SK-N-SH (cell line): ENCODE measurements at regions not wholly inside any gene's neighbourhood (a gene's known extent, or its start where the extent isn't known, plus 50 kb on each side); places are given as distances from the start of the nearest gene placed in this dataset.

Source experiments
- CTCF ChIA-PET: fragments of 300-600, 350-600 bp; formaldehyde crosslinking; extraction: SDS; loops from one replicate; lab custom pipeline; 2021; lab: Yijun Ruan, JAX
- POLR2A ChIA-PET: fragments of 350-600 bp; sonication (Branson Sonifier 250); formaldehyde crosslinking; extraction: SDS; loops from one replicate; lab custom pipeline; 2020; ENCODE audit warnings: antibody characterized with exemption, inconsistent platforms; lab: Yijun Ruan, JAX
- DNase-seq: peaks from one replicate; pipeline ENCODE4 v3.0.0; 2012
- H2AFZ ChIP-seq: fragments of 200-600 bp; sonication (generic); 2 replicates; pipeline ENCODE4 v1.8.1; 2016; ENCODE audit warnings: antibody characterized with exemption, mild to moderate bottlenecking, low read depth
- H3F3A ChIP-seq: fragments of 200-600 bp; sonication (generic); replicated peaks from 2 replicates; pipeline ENCODE3; 2016; ENCODE audit warnings: antibody characterized with exemption, mild to moderate bottlenecking; ENCODE audit not compliant: insufficient read depth
- H3K27ac ChIP-seq, 2 experiments: fragments of 200-500 bp in 1 of 2; fragments of 200-600 bp in 1 of 2; sonication (Bioruptor generic) in 1 of 2; sonication (generic), shearing (Covaris generic) in 1 of 2; 2 replicates each; pipeline versions ENCODE4 v1.5.1 to v1.6.1; 2014 to 2016; ENCODE audit warnings: low read depth in 2 of 2, inconsistent platforms in 1 of 2, low read length in 1 of 2, mild to moderate bottlenecking in 1 of 2, mixed read lengths in 1 of 2
- H3K27me3 ChIP-seq: fragments of 200-600 bp; sonication (generic), shearing (Covaris generic); 2 replicates; pipeline ENCODE4 v1.6.1; 2016; ENCODE audit warnings: mixed run types; ENCODE audit not compliant: insufficient read depth
- H3K36me3 ChIP-seq, 2 experiments: fragments of 200-500 bp in 1 of 2; fragments of 200-600 bp in 1 of 2; sonication (Bioruptor generic) in 1 of 2; sonication (generic) in 1 of 2; replicated peaks in 1 of 2; 2 replicates each; pipeline versions ENCODE3 to v1.5.1; 2014 to 2016; ENCODE audit warnings: low read length in 1 of 2, mild to moderate bottlenecking in 1 of 2; ENCODE audit not compliant: insufficient read depth in 2 of 2, control insufficient read depth in 1 of 2
- H3K4me1 ChIP-seq, 2 experiments: fragments of 200-500 bp in 1 of 2; fragments of 200-600 bp in 1 of 2; sonication (Bioruptor generic) in 1 of 2; sonication (generic), shearing (Covaris generic) in 1 of 2; 2 replicates each; pipeline versions ENCODE4 v1.5.1 to v1.6.1; 2014 to 2016; ENCODE audit warnings: low read depth in 1 of 2, low read length in 1 of 2, mixed run types in 1 of 2; ENCODE audit not compliant: insufficient read depth in 2 of 2, control insufficient read depth in 1 of 2
- H3K4me2 ChIP-seq: fragments of 200-600 bp; sonication (generic), shearing (Covaris generic); 2 replicates; pipeline ENCODE4 v1.6.1; 2017; ENCODE audit warnings: mixed run types
- H3K4me3 ChIP-seq, 2 experiments: fragments of 200-500 bp in 1 of 2; fragments of 200-600 bp in 1 of 2; sonication (Bioruptor generic) in 1 of 2; sonication (generic), shearing (Covaris generic) in 1 of 2; 2 replicates each; pipeline versions ENCODE4 v1.5.1 to v1.8.1; 2014 to 2016; ENCODE audit warnings: low read depth in 2 of 2, inconsistent platforms in 1 of 2, low read length in 1 of 2, mild to moderate bottlenecking in 1 of 2, mixed read lengths in 1 of 2, moderate library complexity in 1 of 2
- H3K79me2 ChIP-seq: fragments of 200-600 bp; sonication (generic); 2 replicates; pipeline ENCODE4 v1.8.1; 2017; ENCODE audit warnings: mild to moderate bottlenecking; ENCODE audit not compliant: insufficient read depth
- H3K9ac ChIP-seq: fragments of 200-600 bp; sonication (generic); 2 replicates; pipeline ENCODE4 v1.6.1; 2017; ENCODE audit warnings: mixed run types
- H3K9me2 ChIP-seq: fragments of 200-600 bp; sonication (generic); 2 replicates; pipeline ENCODE4 v1.6.1; 2017; ENCODE audit warnings: mixed run types
- H3K9me3 ChIP-seq: fragments of 200-600 bp; sonication (generic); 2 replicates; pipeline ENCODE4 v1.6.1; 2017; ENCODE audit warnings: mixed run types, mild to moderate bottlenecking, moderate library complexity
- H4K20me1 ChIP-seq: fragments of 200-600 bp; sonication (generic); 2 replicates; pipeline ENCODE4 v1.6.1; 2017; ENCODE audit warnings: mild to moderate bottlenecking, mixed run types; ENCODE audit not compliant: insufficient read depth
- EP300 ChIP-seq, 2 experiments: IDR thresholded peaks; 2 replicates each; pipeline versions ENCODE4 v1.4.0 to v1.6.1; 2012; ENCODE audit warnings: borderline replicate concordance in 1 of 2, low read depth in 1 of 2, low read length in 1 of 2
- FOXJ3 ChIP-seq: sonication (generic); formaldehyde crosslinking; IDR thresholded peaks from 2 replicates; pipeline ENCODE4 v1.5.1; 2020; ENCODE audit warnings: mild to moderate bottlenecking, missing genetic modification reagents
- GATA2 ChIP-seq: sonication (generic); formaldehyde crosslinking; IDR thresholded peaks from 2 replicates; pipeline ENCODE4 v1.5.0; 2020; ENCODE audit warnings: mild to moderate bottlenecking, missing genetic modification reagents
- IRF3 ChIP-seq: fragments of 150-350 bp; IDR thresholded peaks from 2 replicates; pipeline ENCODE4 v1.6.1; 2016; ENCODE audit warnings: mild to moderate bottlenecking, low read depth, low read length
- MXI1 ChIP-seq: IDR thresholded peaks from 2 replicates; pipeline ENCODE4 v1.6.1; 2012; ENCODE audit warnings: mild to moderate bottlenecking, low read depth, low read length, improper control_type of control experiment
- NFIC ChIP-seq: IDR thresholded peaks from 2 replicates; pipeline ENCODE4 v1.4.0; 2012; ENCODE audit warnings: borderline replicate concordance
- RAD21 ChIP-seq: IDR thresholded peaks from 2 replicates; pipeline ENCODE4 v1.6.1; 2012; ENCODE audit warnings: mild to moderate bottlenecking, low read length
- RCOR1 ChIP-seq: fragments of 150-350 bp; IDR thresholded peaks from 2 replicates; pipeline ENCODE4 v1.6.1; 2017; ENCODE audit warnings: antibody characterized with exemption, low read length
- REST ChIP-seq: IDR thresholded peaks from 2 replicates; pipeline ENCODE4 v1.6.1; 2012; ENCODE audit warnings: mild to moderate bottlenecking, low read depth, low read length, moderate library complexity
- USF1 ChIP-seq: IDR thresholded peaks from 2 replicates; pipeline ENCODE4 v1.4.0; 2012; ENCODE audit warnings: low read depth, borderline replicate concordance
- USF2 ChIP-seq: fragments of 150-350 bp; IDR thresholded peaks from 2 replicates; pipeline ENCODE4 v1.6.1; 2017; ENCODE audit warnings: antibody characterized with exemption, low read length, low read depth, borderline replicate concordance
- YY1 ChIP-seq: IDR thresholded peaks from 2 replicates; pipeline ENCODE4 v1.4.0; 2012; ENCODE audit warnings: low read depth, mild to moderate bottlenecking
- WGBS: methylation state at CpG from one replicate; pipeline ENCODE4 v1.1.6; 2017; ENCODE audit warnings: low lambda C conversion rate; 5-methylcytosine and 5-hydroxymethylcytosine counted together

- H3K4me3 ChIP-seq, result no peak overlapping the region
- H3K9me2 ChIP-seq, result no peaks in the 10 kb centered on the region
- POLR2A ChIA-PET, result no interaction called here
- H3F3A ChIP-seq, result no peaks in the 10 kb centered on the region
- H3K4me1 ChIP-seq, result no peaks in the 10 kb centered on the region
- H3K27ac ChIP-seq, result no peak overlapping the region
- H3K9ac ChIP-seq, result no peak overlapping the region
- TF ChIP-seq YY1 (no peak), RAD21 (no peak), IRF3 (no peak), NFIC (no peak)
- H4K20me1 ChIP-seq, result no peaks in the 10 kb centered on the region
- H3K27me3 ChIP-seq, result no peaks in the 10 kb centered on the region; the same call in 1 of the 2 replicates
- H3K9me3 ChIP-seq, result no peaks in the 10 kb centered on the region
- H3K79me2 ChIP-seq, result no peaks in the 10 kb centered on the region
- H3K36me3 ChIP-seq, result no peaks in the 10 kb centered on the region
- DNase-seq, result no peak
- no peak overlapping the region for H2AFZ ChIP-seq
- no peak overlapping the region for H3K4me2 ChIP-seq
- 2% methylated on average over 4 of the region's 4 CpGs for WGBS
- CTCF ChIA-PET, result no interaction called here
These were observed 268.2 kb downstream of the SH3GL2 start for GRCh38 chr9:17846948-17847655.

GRCh38 chr9:17847908-17848307 lies 269.0 kb downstream of the SH3GL2 start:
- Histone ChIP-seq H3K79me2 (no peaks in the 10 kb centered on the region), H3K9me3 (no peaks in the 10 kb centered on the region), H3K9ac (no peak overlapping the region), H3K9me2 (no peaks in the 10 kb centered on the region), H3K4me2 (no peak overlapping the region), H3F3A (no peaks in the 10 kb centered on the region), H4K20me1 (no peaks in the 10 kb centered on the region), H3K27me3 (no peaks in the 10 kb centered on the region; the same call in 1 of the 2 replicates), H3K36me3 (no peaks in the 10 kb centered on the region), H3K4me3 (no peak overlapping the region), H3K4me1 (no peaks in the 10 kb centered on the region), H3K27ac (no peak overlapping the region), H2AFZ (no peak overlapping the region)
- TF ChIP-seq MXI1, result no peak
- TF ChIP-seq USF1, result no peak
- no peak for TF ChIP-seq GATA2 (CRISPR knock-in tag)
- no peak for TF ChIP-seq FOXJ3 (CRISPR knock-in tag)
- no peak for TF ChIP-seq USF2
- no peak for TF ChIP-seq REST
- no peak for TF ChIP-seq RAD21
- TF ChIP-seq RCOR1, result no peak
- no peak for TF ChIP-seq EP300 (IDR thresholded peaks at IDR 0.05; ENCODE audit: borderline replicate concordance in 1 of 2, low read depth in 1 of 2, low read length in 1 of 2)
- CTCF ChIA-PET, result no interaction called here
- no peak for DNase-seq
- POLR2A ChIA-PET, result no interaction called here
- 3% methylated on average over 3 of the region's 3 CpGs for WGBS
